LNCaP clone FGC (cell line): ENCODE measurements at regions not wholly inside any gene's neighbourhood (a gene's known extent, or its start where the extent isn't known, plus 50 kb on each side); places are given as distances from the start of the nearest gene placed in this dataset.

Source experiments
- DNase-seq: peaks from one replicate; pipeline ENCODE4 v3.0.0-alpha.2; 2011; ENCODE audit warnings: low read depth
- H3K4me3 ChIP-seq: 2 replicates; pipeline ENCODE4 v1.5.1; 2011; ENCODE audit warnings: mild to moderate bottlenecking, low read depth, low read length, control low read depth
- CTCF ChIP-seq: IDR thresholded peaks from 2 replicates; pipeline ENCODE4 v1.5.1; 2012; ENCODE audit warnings: mild to moderate bottlenecking; ENCODE audit not compliant: control insufficient read depth, insufficient read depth; ENCODE audit errors: extremely low read depth

DNA sequence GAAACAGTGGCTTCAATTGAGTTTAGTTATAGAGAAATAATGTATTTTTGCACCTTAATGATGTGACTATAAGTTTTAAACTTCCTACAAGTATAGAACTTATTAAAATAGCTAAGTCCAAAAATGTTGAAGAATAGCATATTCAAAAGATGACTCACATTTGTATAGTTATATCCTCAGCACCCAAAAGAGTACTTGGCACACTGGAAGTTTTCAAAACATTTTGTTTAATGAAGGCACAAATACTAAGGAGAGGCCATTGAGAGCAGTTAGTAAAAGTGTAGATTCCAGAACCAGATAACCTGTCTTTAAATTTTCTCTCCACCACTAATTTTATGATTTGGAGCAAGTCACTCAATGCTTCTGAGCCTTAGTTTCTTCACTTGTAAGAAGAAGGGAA lies 226.9 kb upstream of the MID1 start:
- TF ChIP-seq CTCF = no peak
- no peak for DNase-seq
- no peak overlapping the region for H3K4me3 ChIP-seq

- no peak for TF ChIP-seq CTCF
- H3K4me3 ChIP-seq = no peak overlapping the region
- no peak for DNase-seq
Measured at GRCh38 chrX:10851809-10852208, 231.4 kb upstream of the MID1 start.

DNA sequence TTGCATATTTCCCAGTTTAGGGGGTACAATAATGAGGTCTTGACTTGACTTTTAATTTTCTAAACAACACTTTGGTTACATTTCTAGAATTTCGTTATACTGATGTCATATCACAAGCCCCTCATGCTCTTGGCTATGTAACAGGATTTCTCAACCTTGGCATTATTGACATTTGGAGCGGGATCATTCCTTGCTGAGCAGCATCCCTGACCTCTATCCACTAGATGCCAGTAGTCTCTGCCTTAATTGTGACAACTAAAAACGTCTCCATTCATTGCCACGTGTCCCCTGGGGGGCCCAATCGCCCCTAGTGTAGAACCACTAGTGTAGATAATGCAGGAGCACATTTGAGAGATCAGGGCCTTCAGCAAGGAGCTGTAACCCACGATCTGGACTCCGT lies 234.2 kb upstream of the MID1 start:
- TF ChIP-seq CTCF = no peak
- DNase-seq = no peak

GRCh38 chrX:10855845-10856244 lies 235.5 kb upstream of the MID1 start:
- no peak for TF ChIP-seq CTCF
- H3K4me3 ChIP-seq = no peak overlapping the region
- DNase-seq = no peak

More for the DNA sequence above, 234.2 kb upstream of the MID1 start:
- H3K4me3 ChIP-seq = no peak overlapping the region

GRCh38 chrX:10856797-10857196 lies 236.4 kb upstream of the MID1 start:
- no peak for DNase-seq
- no peak overlapping the region for H3K4me3 ChIP-seq
- TF ChIP-seq CTCF = no peak

DNA sequence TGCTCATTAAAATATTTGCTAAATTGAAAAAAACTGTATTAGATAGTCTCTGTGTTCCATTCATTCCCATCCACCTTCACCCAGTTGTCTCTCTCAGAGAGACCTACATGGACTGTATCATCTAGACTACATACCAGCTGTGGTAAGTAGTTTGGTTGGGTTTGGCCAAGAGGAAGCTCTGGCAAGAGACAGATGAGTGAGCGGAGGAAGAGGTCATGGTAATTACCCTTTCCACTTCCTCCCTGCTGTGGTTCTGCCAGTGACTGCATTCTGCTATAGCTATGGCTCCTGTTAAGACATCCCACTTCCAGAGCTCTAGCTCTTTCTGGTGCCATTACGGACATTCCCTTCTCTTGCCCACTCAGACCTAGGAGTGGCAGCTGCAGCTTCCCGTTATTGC lies 239.0 kb upstream of the MID1 start:
- no peak overlapping the region for H3K4me3 ChIP-seq
- TF ChIP-seq CTCF = no peak
- no peak for DNase-seq

- H3K4me3 ChIP-seq = no peak overlapping the region
- no peak for TF ChIP-seq CTCF
- no peak for DNase-seq
Measured at GRCh38 chrX:10875995-10876394, 235.1 kb upstream of the HCCS start.
